HepG2 (cell line): ENCODE measurements at regions not wholly inside any gene's neighbourhood (a gene's known extent, or its start where the extent isn't known, plus 50 kb on each side); places are given as distances from the start of the nearest gene placed in this dataset.

Experiments
- ATAC-seq: fragments of 200-7000 bp; cut with Tn5 transposase; 3 replicates; pipeline ENCODE4 v1.9.1; 2020; ENCODE audit warnings: mild to moderate bottlenecking, moderate library complexity
- BruUV-seq: library from RNA; stranded (reverse); fragments of 400-500 nt; replicated peaks from 2 replicates; lab custom pipeline; 2021; lab: Mats Ljungman, UMichigan
- CTCF ChIA-PET: fragments of 300-600 bp; formaldehyde crosslinking; extraction: SDS; loops from one replicate; lab custom pipeline; 2021; ENCODE audit warnings: low total read pairs, inconsistent platforms, low intra/inter-chr PET ratio; lab: Yijun Ruan, JAX
- POLR2A ChIA-PET: fragments of 350-600 bp; sonication (Branson Sonifier 250); formaldehyde crosslinking; loops from one replicate; lab custom pipeline; 2020; ENCODE audit warnings: antibody characterized with exemption, inconsistent platforms; lab: Yijun Ruan, JAX
- DNase-seq: peaks from one replicate; pipeline ENCODE4 v3.0.0-alpha.2; 2015; ENCODE audit warnings: low spot score
- FAIRE-seq: peaks from 3 replicates; lab custom pipeline; 2011; peaks lifted over from hg19 to GRCh38; lab: Jason Lieb, UNC
- H2AFZ ChIP-seq: one replicate; pipeline ENCODE4 v1.6.1; 2011; ENCODE audit warnings: low read length, inconsistent platforms
- H3K27ac ChIP-seq: fragments of 300-600 bp; 3 replicates; pipeline ENCODE4 v1.8.0; 2011; ENCODE audit warnings: mixed run types, mild to moderate bottlenecking, mixed read lengths, low read length, inconsistent platforms; ENCODE audit not compliant: insufficient read depth; ENCODE audit errors: extremely low read length
- H3K27me3 ChIP-seq, 2 experiments: fragments of 200-600 bp in 1 of 2; 2 replicates in 1 of 2; 3 replicates in 1 of 2; pipeline versions ENCODE4 v1.6.0 to v1.8.0; 2011; ENCODE audit warnings: low read length in 2 of 2, mild to moderate bottlenecking in 2 of 2, moderate library complexity in 2 of 2, inconsistent platforms in 1 of 2; ENCODE audit not compliant: insufficient read depth in 2 of 2, control insufficient read depth in 1 of 2
- H3K36me3 ChIP-seq, 2 experiments: fragments of 200-600 bp in 1 of 2; replicated peaks in 1 of 2; 2 replicates in 1 of 2; 3 replicates in 1 of 2; pipeline versions ENCODE4 v1.5.1 to v1.8.0; 2011; ENCODE audit warnings: low read length in 2 of 2, inconsistent platforms in 1 of 2; ENCODE audit not compliant: insufficient read depth in 2 of 2, control insufficient read depth in 1 of 2
- H3K4me1 ChIP-seq: 2 replicates; pipeline ENCODE4 v1.5.1; 2012; ENCODE audit warnings: low read length, inconsistent platforms; ENCODE audit not compliant: insufficient read depth
- H3K4me2 ChIP-seq: 2 replicates; pipeline ENCODE4 v1.6.0; 2011; ENCODE audit warnings: low read depth, low read length, inconsistent platforms
- H3K4me3 ChIP-seq, 3 experiments: fragments of 200-600 bp in 1 of 3; sonication (generic), shearing (Covaris generic) in 1 of 3; replicated peaks in 1 of 3; 2 replicates each; pipeline ENCODE4 v1.5.1; 2011 to 2016; ENCODE audit warnings: low read length in 3 of 3, inconsistent platforms in 2 of 3, low read depth in 2 of 3, mild to moderate bottlenecking in 2 of 3, control low read depth in 1 of 3, mixed read lengths in 1 of 3; ENCODE audit not compliant: insufficient read depth in 1 of 3
- H3K79me2 ChIP-seq: one replicate; pipeline ENCODE4 v1.6.1; 2011; ENCODE audit warnings: low read length, inconsistent platforms; ENCODE audit not compliant: insufficient read depth
- H3K9ac ChIP-seq: 2 replicates; pipeline ENCODE4 v1.6.0; 2011; ENCODE audit warnings: mild to moderate bottlenecking, low read depth, low read length, inconsistent platforms; ENCODE audit not compliant: insufficient read depth
- H3K9me3 ChIP-seq: 2 replicates; pipeline ENCODE4 v1.5.1; 2012; ENCODE audit warnings: mild to moderate bottlenecking, low read length
- H4K20me1 ChIP-seq: 2 replicates; pipeline ENCODE4 v1.6.0; 2011; ENCODE audit warnings: inconsistent platforms, mild to moderate bottlenecking, low read length, moderate library complexity; ENCODE audit not compliant: insufficient read depth
- CBX1 ChIP-seq: IDR thresholded peaks from one replicate; pipeline ENCODE4 v1.6.1; 2016; ENCODE audit warnings: antibody characterized with exemption, low read depth
- CREBL2 ChIP-seq: sonication (generic); formaldehyde crosslinking; IDR thresholded peaks from 2 replicates; pipeline ENCODE4 v1.8.1; 2023; ENCODE audit warnings: missing genetic modification reagents, mild to moderate bottlenecking, borderline replicate concordance
- DMTF1 ChIP-seq: sonication (generic); formaldehyde crosslinking; IDR thresholded peaks from 2 replicates; pipeline ENCODE4 v1.4.0; 2020; ENCODE audit warnings: mild to moderate bottlenecking, missing genetic modification reagents
- IRF2 ChIP-seq: IDR thresholded peaks from 2 replicates; pipeline ENCODE4 v1.6.1; 2018; ENCODE audit warnings: missing genetic modification reagents, missing compliant biosample characterization
- MEF2D ChIP-seq: sonication (generic); formaldehyde crosslinking; IDR thresholded peaks from 2 replicates; pipeline ENCODE4 v1.5.1; 2020; ENCODE audit warnings: mild to moderate bottlenecking, missing genetic modification reagents
- MXD1 ChIP-seq: sonication (generic); formaldehyde crosslinking; IDR thresholded peaks from 2 replicates; pipeline ENCODE4 v1.4.0; 2020; ENCODE audit warnings: mild to moderate bottlenecking, missing genetic modification reagents
- NCOA5 ChIP-seq: sonication (generic); formaldehyde crosslinking; IDR thresholded peaks from 2 replicates; pipeline ENCODE4 v1.4.0; 2020; ENCODE audit warnings: missing genetic modification reagents
- SCMH1 ChIP-seq: sonication (generic); formaldehyde crosslinking; IDR thresholded peaks from 2 replicates; pipeline ENCODE4 v1.9.0; 2021; ENCODE audit warnings: missing genetic modification reagents, mild to moderate bottlenecking, borderline replicate concordance
- SIX4 ChIP-seq: sonication (generic); formaldehyde crosslinking; IDR thresholded peaks from 2 replicates; pipeline ENCODE4 v1.4.0; 2020; ENCODE audit warnings: missing genetic modification reagents
- ZNF646 ChIP-seq: sonication (generic); formaldehyde crosslinking; IDR thresholded peaks from 2 replicates; pipeline ENCODE4 v1.9.0; 2021; ENCODE audit warnings: mild to moderate bottlenecking, missing genetic modification reagents
- ZNF879 ChIP-seq: sonication (generic); formaldehyde crosslinking; IDR thresholded peaks from 2 replicates; pipeline ENCODE4 v1.8.1; 2023; ENCODE audit warnings: missing genetic modification reagents
- WGBS: methylation state at CpG from one replicate; pipeline ENCODE4 v1.1.6; 2017; ENCODE audit warnings: low lambda C conversion rate; 5-methylcytosine and 5-hydroxymethylcytosine counted together
- in situ Hi-C: cut with HindIII; loops from 2 replicates; pipeline ENCODE4 v1.10.0; 2017; ENCODE audit warnings: low pct_unique_long_range_greater_than_20kb; ENCODE audit not compliant: extremely low pct_ligation_motif_present
- intact Hi-C: fragments of 100-400 bp; cut with micrococcal nuclease; formaldehyde crosslinking; loops from one replicate; pipeline ENCODE4 v1.10.0; 2022; ENCODE audit not compliant: unreplicated experiment

GRCh38 chrX:124814106-124814505 lies 467.7 kb downstream of the SH2D1A start:
- Histone ChIP-seq H3K4me3 (no peak overlapping the region), H4K20me1 (no peaks in the 10 kb centered on the region), H3K27ac (no peak overlapping the region), H3K4me2 (no peak overlapping the region), H3K27me3 (no peaks in the 10 kb centered on the region), H3K4me1 (no peaks in the 10 kb centered on the region), H3K79me2 (no peaks in the 10 kb centered on the region), H3K9me3 (no peaks in the 10 kb centered on the region), H3K36me3 (no peaks in the 10 kb centered on the region), H3K9ac (no peak overlapping the region), H2AFZ (no peak overlapping the region)
- ChIA-PET CTCF (no interaction called here), POLR2A (no interaction called here)
- 0% methylated on average over 1 of the region's 1 CpG for WGBS
- intact Hi-C loops: no loop called here
- TF ChIP-seq MXD1 (CRISPR knock-in tag) (no peak), MEF2D (CRISPR knock-in tag) (no peak), ZNF646 (CRISPR knock-in tag) (no peak), IRF2 (CRISPR knock-in tag) (no peak), ZNF879 (CRISPR knock-in tag) (no peak), SIX4 (CRISPR knock-in tag) (no peak), CREBL2 (no peak), SCMH1 (CRISPR knock-in tag) (no peak), NCOA5 (no peak), CBX1 (no peak), DMTF1 (no peak)
- no TSS peak for BruUV-seq
- in situ Hi-C loops: no loop called here
- FAIRE-seq: no peak
- no peak for DNase-seq
- ATAC-seq: no peak
